Endothelial cell of umbilical vein (primary cell): ENCODE measurements at regions not wholly inside any gene's neighbourhood (a gene's known extent, or its start where the extent isn't known, plus 50 kb on each side); places are given as distances from the start of the nearest gene placed in this dataset.
A peak's percentile ranks its signal among the peaks of the same experiment; 100 is the strongest.

Experiments
- BruUV-seq: library from RNA; stranded (reverse); fragments of 400-500 nt; replicated peaks from 2 replicates; lab custom pipeline; 2021; lab: Mats Ljungman, UMichigan
- CTCF ChIA-PET: fragments of 300-600, 350-600 bp; sonication (Branson Sonifier 250); formaldehyde crosslinking; loops from one replicate; lab custom pipeline; 2021; ENCODE audit warnings: antibody characterized with exemption, inconsistent platforms; lab: Charles Lee
- POLR2A ChIA-PET: fragments of 300-600, 350-600 bp; sonication (Branson Sonifier 250); formaldehyde crosslinking; loops from one replicate; lab custom pipeline; 2021; ENCODE audit warnings: antibody characterized with exemption, inconsistent platforms; lab: Charles Lee
- DNase-seq: peaks from one replicate; pipeline ENCODE4 v3.0.0-alpha.2; 2011; ENCODE audit warnings: low read depth, low spot score
- FAIRE-seq: peaks from 2 replicates; lab custom pipeline; 2011; peaks lifted over from hg19 to GRCh38; lab: Jason Lieb, UNC
- H2AFZ ChIP-seq: 2 replicates; pipeline ENCODE4 v1.6.0; 2012; ENCODE audit warnings: low read depth, low read length, control low read depth, inconsistent platforms
- H3K27ac ChIP-seq: 2 replicates; pipeline ENCODE4 v1.5.1; 2011; ENCODE audit warnings: low read depth, mild to moderate bottlenecking, control low read depth, low read length, moderate library complexity; ENCODE audit not compliant: insufficient read depth
- H3K27me3 ChIP-seq, 2 experiments: 2 replicates each; pipeline versions ENCODE4 v1.6.0 to v1.6.1; 2011; ENCODE audit warnings: low read length in 2 of 2, mixed read lengths in 1 of 2; ENCODE audit not compliant: control insufficient read depth in 2 of 2, insufficient read depth in 2 of 2
- H3K36me3 ChIP-seq, 2 experiments: 2 replicates in 1 of 2; 3 replicates in 1 of 2; pipeline ENCODE4 v1.5.1; 2011; ENCODE audit warnings: low read length in 2 of 2, mild to moderate bottlenecking in 1 of 2, moderate library complexity in 1 of 2; ENCODE audit not compliant: control insufficient read depth in 2 of 2, insufficient read depth in 2 of 2; ENCODE audit errors: extremely low read depth in 1 of 2
- H3K4me1 ChIP-seq: 3 replicates; pipeline ENCODE4 v1.5.1; 2011; ENCODE audit warnings: mild to moderate bottlenecking, low read length; ENCODE audit not compliant: control insufficient read depth, insufficient read depth; ENCODE audit errors: extremely low read depth
- H3K4me2 ChIP-seq: 2 replicates; pipeline ENCODE4 v1.6.1; 2011; ENCODE audit warnings: low read length, control low read depth, mixed read lengths; ENCODE audit not compliant: insufficient read depth
- H3K4me3 ChIP-seq, 3 experiments: fragments of 200-600 bp in 1 of 3; sonication (generic), shearing (Covaris generic) in 1 of 3; replicated peaks in 1 of 3; 2 replicates each; pipeline ENCODE4 v1.5.1; 2011 to 2016; ENCODE audit warnings: control low read depth in 3 of 3, low read length in 3 of 3, mild to moderate bottlenecking in 2 of 3, inconsistent platforms in 1 of 3, low read depth in 1 of 3, moderate library complexity in 1 of 3; ENCODE audit not compliant: insufficient read depth in 1 of 3
- H3K79me2 ChIP-seq: 2 replicates; pipeline ENCODE4 v1.6.0; 2012; ENCODE audit warnings: low read length, inconsistent platforms; ENCODE audit not compliant: control insufficient read depth, insufficient read depth
- H3K9ac ChIP-seq: replicated peaks from 2 replicates; pipeline ENCODE3; 2011; ENCODE audit warnings: low read length, control low read depth; ENCODE audit not compliant: insufficient read depth; ENCODE audit errors: extremely low read depth
- H3K9me1 ChIP-seq: replicated peaks from 3 replicates; pipeline ENCODE4 v1.6.0; 2011; ENCODE audit warnings: mild to moderate bottlenecking, low read length; ENCODE audit not compliant: control insufficient read depth, insufficient read depth; ENCODE audit errors: extremely low read depth
- H3K9me3 ChIP-seq: replicated peaks from 2 replicates; pipeline ENCODE4 v1.5.1; 2012; ENCODE audit warnings: low read length, inconsistent platforms; ENCODE audit not compliant: control insufficient read depth, insufficient read depth
- H4K20me1 ChIP-seq: replicated peaks from 2 replicates; pipeline ENCODE3; 2011; ENCODE audit warnings: mild to moderate bottlenecking, low read length; ENCODE audit not compliant: control insufficient read depth, insufficient read depth; ENCODE audit errors: extremely low read depth
- CTCF ChIP-seq, 2 donors: IDR thresholded peaks; 1 replicate in 1 of 2; 2 replicates in 1 of 2; pipeline ENCODE4 v1.5.1; 2011; ENCODE audit warnings: low read length in 2 of 2, mild to moderate bottlenecking in 2 of 2, moderate library complexity in 2 of 2, control low read depth in 1 of 2, inconsistent platforms in 1 of 2, low read depth in 1 of 2; ENCODE audit not compliant: insufficient read depth in 1 of 2; ENCODE audit errors: extremely low read depth in 1 of 2
- FOS ChIP-seq: IDR thresholded peaks from 2 replicates; pipeline ENCODE4 v1.6.1; 2011; ENCODE audit warnings: mild to moderate bottlenecking, low read length, moderate library complexity, borderline replicate concordance; ENCODE audit not compliant: insufficient read depth
- GATA2 ChIP-seq: IDR thresholded peaks from 2 replicates; pipeline ENCODE4 v1.7.0; 2011; ENCODE audit warnings: low read depth, mild to moderate bottlenecking, moderate library complexity, mixed read lengths, low read length; ENCODE audit not compliant: insufficient read length, insufficient read depth
- JUN ChIP-seq: IDR thresholded peaks from 2 replicates; pipeline ENCODE4 v1.6.1; 2011; ENCODE audit warnings: borderline replicate concordance, low read depth; ENCODE audit not compliant: insufficient read length, insufficient read depth
- MYC ChIP-seq: IDR thresholded peaks from one replicate; pipeline ENCODE4 v1.6.1; 2011; ENCODE audit warnings: mild to moderate bottlenecking, low read depth, low read length
- POLR2A ChIP-seq: IDR thresholded peaks from 2 replicates; pipeline ENCODE4 v1.6.1; 2012; ENCODE audit warnings: low read depth, mild to moderate bottlenecking, control low read depth, low read length
- POLR2AphosphoS5 ChIP-seq: IDR thresholded peaks from 2 replicates; pipeline ENCODE4 v1.6.1; 2012; ENCODE audit warnings: low read depth, mild to moderate bottlenecking, control low read depth, low read length, moderate library complexity; ENCODE audit not compliant: insufficient read depth
- dilution Hi-C: fragments of 300-500 bp; cut with MboI; formaldehyde crosslinking; loops from one replicate; pipeline ENCODE4 v1.15.0; 2019; ENCODE audit warnings: low sequenced_read_pairs; ENCODE audit not compliant: extremely low pct_ligation_motif_present
- intact Hi-C: fragments of 100-400 bp; cut with micrococcal nuclease; formaldehyde crosslinking; loops from one replicate; pipeline ENCODE4 v1.10.0; 2022

- dilution Hi-C loops, result no loop called here
- H3K36me3 ChIP-seq, result no peaks in the 10 kb centered on the region
- H3K4me1 ChIP-seq, result no peaks in the 10 kb centered on the region
- no peaks in the 10 kb centered on the region for H3K9me3 ChIP-seq
- BruUV-seq, result no TSS peak
- ChIA-PET POLR2A (no interaction called here), CTCF (no interaction called here)
- FAIRE-seq, result no peak
- no peak for TF ChIP-seq CTCF (IDR thresholded peaks at IDR 0.05; ENCODE audit: extremely low read depth in 1 of 2, insufficient read depth in 1 of 2, low read depth in 1 of 2, low read length in 2 of 2)
- no peak for TF ChIP-seq MYC
- TF ChIP-seq FOS, result no peak
- no peak for TF ChIP-seq GATA2
- TF ChIP-seq POLR2A, result no peak
- TF ChIP-seq POLR2AphosphoS5, result no peak
- TF ChIP-seq JUN, result no peak
- no peak overlapping the region for H3K4me2 ChIP-seq
- H3K9ac ChIP-seq, result no peak overlapping the region
- H3K79me2 ChIP-seq, result no peaks in the 10 kb centered on the region
- no peak overlapping the region for H3K4me3 ChIP-seq
- H4K20me1 ChIP-seq, result no peaks in the 10 kb centered on the region
- H3K27me3 ChIP-seq, result no peaks in the 10 kb centered on the region
- intact Hi-C loops, result no loop called here
- peak; percentile 4 for DNase-seq
- no peak overlapping the region for H2AFZ ChIP-seq
- H3K9me1 ChIP-seq, result no peaks in the 10 kb centered on the region
- no peak overlapping the region for H3K27ac ChIP-seq
Measured at GRCh38 chr4:15182600-15183220, 180.4 kb downstream of the CPEB2 start.
